Fibroblast of villous mesenchyme (primary cell): ENCODE measurements at regions not wholly inside any gene's neighbourhood (a gene's known extent, or its start where the extent isn't known, plus 50 kb on each side); places are given as distances from the start of the nearest gene placed in this dataset.

ENCODE experiments used
- DNase-seq: peaks from one replicate; pipeline ENCODE4 v3.0.0-alpha.2; 2010; ENCODE audit warnings: low read depth
- H3K4me3 ChIP-seq: 2 replicates; pipeline ENCODE4 v1.5.1; 2011; ENCODE audit warnings: low read depth, mild to moderate bottlenecking, low read length
- TF ChIP-seq, protein P1 (sequence below): IDR thresholded peaks from 2 replicates; pipeline ENCODE4 v1.5.1; 2012; ENCODE audit warnings: low read depth, mild to moderate bottlenecking, low read length; ENCODE audit not compliant: insufficient read depth

DNA sequence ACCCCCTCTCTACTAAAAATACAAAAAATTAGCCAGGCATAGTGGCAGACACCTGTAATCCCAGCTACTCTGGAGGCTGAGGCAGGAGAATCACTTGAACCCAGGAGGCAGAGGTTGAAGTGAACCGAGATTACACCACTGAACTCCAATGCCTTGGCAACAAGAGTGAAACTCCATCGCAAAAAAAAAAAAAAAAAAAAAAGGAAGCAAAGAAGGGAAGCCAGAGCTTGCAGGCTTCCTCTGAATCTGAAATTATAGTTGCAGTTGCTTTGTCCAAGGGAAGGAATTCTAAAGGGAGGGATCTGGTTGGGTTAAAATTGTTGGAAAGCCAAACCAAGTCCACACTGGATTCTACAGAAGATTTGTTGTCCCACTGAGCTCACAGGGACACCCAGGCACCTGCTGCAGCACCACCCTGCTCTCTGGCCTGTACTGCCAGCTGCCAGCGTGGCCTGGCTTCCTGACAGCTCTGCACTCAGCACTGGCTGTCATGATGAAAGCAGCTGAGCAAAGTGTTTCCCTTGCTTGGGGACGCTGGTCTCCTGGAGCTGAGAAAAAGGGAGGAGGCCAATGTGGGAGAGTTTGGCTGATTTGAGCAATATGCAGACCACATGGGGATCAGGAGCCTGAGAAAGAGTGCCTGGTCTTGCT is 88.8 kb upstream of the HES1 start:
- TF ChIP-seq, protein P1, sequence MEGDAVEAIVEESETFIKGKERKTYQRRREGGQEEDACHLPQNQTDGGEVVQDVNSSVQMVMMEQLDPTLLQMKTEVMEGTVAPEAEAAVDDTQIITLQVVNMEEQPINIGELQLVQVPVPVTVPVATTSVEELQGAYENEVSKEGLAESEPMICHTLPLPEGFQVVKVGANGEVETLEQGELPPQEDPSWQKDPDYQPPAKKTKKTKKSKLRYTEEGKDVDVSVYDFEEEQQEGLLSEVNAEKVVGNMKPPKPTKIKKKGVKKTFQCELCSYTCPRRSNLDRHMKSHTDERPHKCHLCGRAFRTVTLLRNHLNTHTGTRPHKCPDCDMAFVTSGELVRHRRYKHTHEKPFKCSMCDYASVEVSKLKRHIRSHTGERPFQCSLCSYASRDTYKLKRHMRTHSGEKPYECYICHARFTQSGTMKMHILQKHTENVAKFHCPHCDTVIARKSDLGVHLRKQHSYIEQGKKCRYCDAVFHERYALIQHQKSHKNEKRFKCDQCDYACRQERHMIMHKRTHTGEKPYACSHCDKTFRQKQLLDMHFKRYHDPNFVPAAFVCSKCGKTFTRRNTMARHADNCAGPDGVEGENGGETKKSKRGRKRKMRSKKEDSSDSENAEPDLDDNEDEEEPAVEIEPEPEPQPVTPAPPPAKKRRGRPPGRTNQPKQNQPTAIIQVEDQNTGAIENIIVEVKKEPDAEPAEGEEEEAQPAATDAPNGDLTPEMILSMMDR = no peak
- no peak overlapping the region for H3K4me3 ChIP-seq
- DNase-seq = peak; percentile 51

DNA sequence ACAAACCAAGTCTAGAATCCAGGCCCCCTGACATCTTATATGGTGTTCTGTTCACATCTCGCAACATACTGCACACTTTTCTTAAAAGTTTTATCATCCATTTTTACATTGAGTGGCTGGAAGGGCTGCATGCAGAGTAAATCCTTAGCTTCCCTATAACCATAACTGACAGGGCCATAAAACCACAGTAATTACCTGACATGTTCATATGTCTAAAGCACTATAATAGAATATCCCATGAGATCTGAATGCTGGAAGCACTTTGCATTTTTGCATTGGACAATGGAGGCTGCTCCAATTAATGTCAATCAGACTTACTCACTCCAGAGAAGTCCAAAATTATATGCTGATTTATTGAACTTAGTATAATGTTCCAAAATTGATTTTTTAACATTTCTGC is 86.6 kb upstream of the HES1 start:
- TF ChIP-seq, protein P1 = no peak
- no peak overlapping the region for H3K4me3 ChIP-seq
- no peak for DNase-seq

DNA sequence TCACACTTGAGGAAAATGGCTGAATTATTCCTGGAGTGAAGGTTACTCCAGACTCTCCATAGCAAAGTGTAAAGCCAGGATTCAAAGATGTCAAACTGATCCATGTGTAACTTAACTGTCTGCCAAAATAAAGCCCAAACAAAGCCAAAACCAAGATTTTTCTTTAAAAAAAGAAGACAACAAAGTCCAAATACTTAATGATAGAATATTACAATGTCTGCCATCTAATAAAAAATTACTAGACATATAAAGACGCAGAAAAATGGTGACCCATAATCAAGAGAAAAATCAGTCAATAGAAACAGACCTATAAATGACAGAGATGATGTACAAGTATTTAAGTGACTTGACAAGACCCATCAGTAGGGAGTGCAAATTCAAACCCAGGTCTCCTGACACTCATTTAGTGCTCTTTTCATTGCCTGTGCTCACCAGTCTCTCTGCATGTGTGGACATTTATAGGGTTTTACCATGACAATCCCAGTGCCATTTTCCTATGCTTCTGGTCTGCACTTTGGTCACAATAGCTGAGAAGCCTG is 85.1 kb upstream of the HES1 start:
- no peak overlapping the region for H3K4me3 ChIP-seq
- TF ChIP-seq, protein P1 = no peak
- DNase-seq = no peak

DNA sequence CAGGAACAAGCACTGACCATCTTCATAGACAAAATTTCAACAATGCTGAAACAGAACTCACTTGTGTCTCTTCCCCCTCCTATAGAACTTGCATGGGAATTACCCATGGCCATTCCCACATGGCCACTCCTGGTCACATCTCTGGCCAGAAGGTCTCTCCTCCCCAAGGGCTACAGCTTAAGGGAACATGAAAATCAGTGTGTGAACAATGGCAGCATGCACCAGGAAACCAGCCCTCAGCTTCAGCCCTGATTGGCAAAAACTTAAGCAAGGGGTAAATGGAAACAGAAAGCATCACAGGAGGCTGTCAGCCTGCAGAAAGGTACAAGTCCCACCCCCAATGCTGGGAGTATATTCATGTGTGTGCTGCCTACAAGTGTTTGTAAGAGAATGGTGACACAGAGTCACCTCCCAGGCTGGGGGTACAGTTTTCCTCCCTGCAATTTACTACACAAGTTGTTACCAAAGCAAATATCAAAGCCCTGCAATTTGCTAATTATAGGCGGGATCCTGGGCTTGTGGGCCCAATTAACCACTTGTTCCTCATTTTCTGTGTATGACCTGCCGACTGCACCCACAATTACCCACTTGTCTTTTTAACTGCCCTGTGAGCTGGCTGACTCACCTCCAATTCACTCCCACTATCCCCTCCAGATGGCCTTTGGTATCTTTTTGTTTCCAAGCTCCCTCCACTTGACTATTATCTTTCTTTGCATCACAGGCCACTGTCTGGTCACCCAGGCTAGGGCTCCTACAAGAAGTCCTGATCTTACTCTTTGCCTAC is 84.4 kb upstream of the HES1 start:
- DNase-seq = no peak
- H3K4me3 ChIP-seq = no peak overlapping the region
- TF ChIP-seq, protein P1 = no peak

DNA sequence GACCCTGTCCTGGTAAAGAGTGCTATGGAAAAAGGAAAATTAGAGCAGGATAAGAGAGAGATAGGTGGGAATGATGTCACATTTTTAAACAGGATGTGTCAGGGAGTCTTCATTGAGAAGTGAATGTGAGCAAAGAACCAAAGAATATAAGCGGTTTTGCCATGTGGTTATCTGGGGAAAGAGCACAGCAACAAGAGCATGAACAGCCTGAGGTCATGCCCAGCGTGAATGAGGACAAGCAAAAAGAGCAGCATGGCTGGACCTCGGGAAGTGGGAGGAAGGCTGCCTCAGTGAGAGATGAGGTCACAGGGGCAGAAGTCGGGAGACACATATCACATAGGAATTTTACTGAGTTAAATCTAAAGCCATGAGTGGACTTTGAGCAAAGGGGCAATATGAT is 82.8 kb upstream of the HES1 start:
- DNase-seq = no peak
- no peak overlapping the region for H3K4me3 ChIP-seq
- TF ChIP-seq, protein P1 = no peak

DNA sequence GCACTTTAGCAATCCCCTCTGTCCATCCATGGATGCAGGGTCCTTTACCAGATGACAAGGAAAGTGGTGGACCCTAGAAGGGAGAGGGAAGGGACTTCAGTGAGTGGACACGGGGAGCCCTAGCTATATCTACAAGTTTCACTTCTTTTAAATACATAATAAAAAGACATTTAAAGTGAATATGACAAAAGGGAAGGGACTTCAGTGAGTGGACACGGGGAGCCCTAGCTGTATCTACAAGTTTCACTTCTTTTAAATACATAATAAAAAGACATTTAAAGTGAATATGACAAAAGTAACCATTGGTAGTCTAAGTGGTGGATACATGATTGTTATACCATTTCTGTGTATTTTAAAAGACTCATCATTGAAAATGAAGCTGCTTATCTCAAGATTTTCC is 81.9 kb upstream of the HES1 start:
- TF ChIP-seq, protein P1 = no peak
- no peak for DNase-seq
- H3K4me3 ChIP-seq = no peak overlapping the region
